PC-3 (cell line): ENCODE measurements at regions not wholly inside any gene's neighbourhood (a gene's known extent, or its start where the extent isn't known, plus 50 kb on each side); places are given as distances from the start of the nearest gene placed in this dataset.

Experiments used
- ATAC-seq: fragments of 200-7000 bp; cut with Tn5 transposase; 2 replicates; pipeline ENCODE4 v1.9.1; 2020; ENCODE audit warnings: mild to moderate bottlenecking, moderate library complexity
- BruUV-seq: library from RNA; stranded (reverse); fragments of 400-500 nt; replicated peaks from 2 replicates; lab custom pipeline; 2021; lab: Mats Ljungman, UMichigan
- CTCF ChIA-PET: fragments of 300-600 bp; sonication (Branson Sonifier 250); formaldehyde crosslinking; loops from one replicate; lab custom pipeline; 2022; ENCODE audit warnings: antibody characterized with exemption; lab: Charles Lee
- POLR2A ChIA-PET: fragments of 300-600 bp; sonication (Branson Sonifier 250); formaldehyde crosslinking; loops from one replicate; lab custom pipeline; 2022; ENCODE audit warnings: antibody characterized with exemption; ENCODE audit not compliant: unreplicated experiment; lab: Charles Lee
- DNase-seq: peaks from one replicate; pipeline ENCODE4 v3.0.0-alpha.2; 2015
- H2AFZ ChIP-seq: fragments of 300-600 bp; sonication (generic); 2 replicates; pipeline ENCODE4 v1.6.0; 2016; ENCODE audit warnings: antibody characterized with exemption, low read length
- H3F3A ChIP-seq: fragments of 300-600 bp; sonication (generic); one replicate; pipeline ENCODE4 v1.6.0; 2017; ENCODE audit warnings: antibody characterized with exemption, low read length, control low read depth, mild to moderate bottlenecking; ENCODE audit not compliant: unreplicated experiment
- H3K27ac ChIP-seq: fragments of 300-600 bp; sonication (generic); 2 replicates; pipeline ENCODE4 v1.5.1; 2016; ENCODE audit warnings: mild to moderate bottlenecking, low read length
- H3K27me3 ChIP-seq: fragments of 300-600 bp; sonication (generic); 2 replicates; pipeline ENCODE4 v1.6.1; 2016; ENCODE audit warnings: low read length, mixed read lengths
- H3K36me3 ChIP-seq: fragments of 300-600 bp; sonication (generic); 2 replicates; pipeline ENCODE4 v1.6.1; 2016; ENCODE audit warnings: low read depth, mixed run types, low read length, mixed read lengths
- H3K4me1 ChIP-seq: fragments of 300-600 bp; sonication (generic); 2 replicates; pipeline ENCODE4 v1.5.1; 2016; ENCODE audit warnings: low read length; ENCODE audit not compliant: insufficient read depth
- H3K4me2 ChIP-seq: fragments of 300-600 bp; sonication (generic); 2 replicates; pipeline ENCODE4 v1.6.0; 2016; ENCODE audit warnings: low read length
- H3K4me3 ChIP-seq: fragments of 300-600 bp; sonication (generic); 2 replicates; pipeline ENCODE4 v1.5.1; 2016; ENCODE audit warnings: mild to moderate bottlenecking, low read length, mixed read lengths
- H3K79me2 ChIP-seq: fragments of 300-600 bp; sonication (generic); 2 replicates; pipeline ENCODE4 v1.6.1; 2017; ENCODE audit warnings: low read length, mixed read lengths
- H3K9ac ChIP-seq: fragments of 300-600 bp; sonication (generic); 2 replicates; pipeline ENCODE4 v1.6.0; 2016; ENCODE audit warnings: mild to moderate bottlenecking, low read length
- H3K9me2 ChIP-seq: fragments of 300-600 bp; sonication (generic); replicated peaks from 2 replicates; pipeline ENCODE4 v1.6.1; 2016; ENCODE audit warnings: mixed run types, low read length, mixed read lengths
- H3K9me3 ChIP-seq: fragments of 300-600 bp; sonication (generic); 2 replicates; pipeline ENCODE4 v1.6.1; 2016; ENCODE audit warnings: low read length, mixed read lengths
- H4K20me1 ChIP-seq: fragments of 300-600 bp; sonication (generic); 2 replicates; pipeline ENCODE4 v1.6.1; 2016; ENCODE audit warnings: low read length, mixed read lengths
- CTCF ChIP-seq: fragments of 300-600 bp; sonication (generic); conservative IDR thresholded peaks from 2 replicates; pipeline ENCODE4 v1.5.1; 2017; ENCODE audit warnings: antibody characterized with exemption, low read depth, mild to moderate bottlenecking, low read length
- EZH2 ChIP-seq: fragments of 300-600 bp; sonication (generic); IDR thresholded peaks from one replicate; pipeline ENCODE4 v1.6.1; 2017; ENCODE audit warnings: antibody characterized with exemption, mild to moderate bottlenecking, low read length; ENCODE audit not compliant: unreplicated experiment
- EZH2phosphoT487 ChIP-seq: fragments of 300-600 bp; sonication (generic); IDR thresholded peaks from 2 replicates; pipeline ENCODE4 v1.6.1; 2018; ENCODE audit warnings: mild to moderate bottlenecking, antibody characterized with exemption, low read length, borderline replicate concordance
- intact Hi-C: fragments of 100-400 bp; cut with micrococcal nuclease; formaldehyde crosslinking; loops from 2 replicates; pipeline ENCODE4 v1.9.0; 2023

DNA sequence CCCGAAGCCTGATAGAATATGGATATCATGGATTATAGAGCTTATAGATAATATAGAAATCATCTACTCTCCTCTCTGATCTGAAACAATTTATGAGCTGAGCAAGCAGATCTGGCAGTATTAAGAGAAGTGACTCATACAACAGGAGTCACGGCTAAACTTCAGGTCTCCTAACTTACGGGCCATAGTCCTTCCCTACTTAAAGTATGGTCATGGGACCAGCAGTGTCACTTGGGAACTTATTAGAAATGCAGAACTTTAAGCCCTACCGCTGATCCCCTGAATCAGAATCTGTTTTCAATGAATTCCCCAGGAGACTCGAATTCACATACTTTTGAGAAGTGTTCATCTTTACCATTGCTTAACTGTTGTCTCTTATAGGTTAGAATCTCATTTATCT lies 195.7 kb upstream of the FANCL start:
- no peaks in the 10 kb centered on the region for H4K20me1 ChIP-seq
- ATAC-seq (peak; percentile 96), DNase-seq (peak; percentile 76)
- no peaks in the 10 kb centered on the region for H3F3A ChIP-seq
- peak overlapping the region; percentile 46 for H3K4me2 ChIP-seq
- ChIA-PET CTCF (interaction anchor here (0.5 kb wide), 1 partner anchor 12 kb away, joined by 3 read pairs; no protein-coding TSS in a partner anchor), POLR2A (interaction anchor here (0.6 kb wide), 1 partner anchor 11 kb away, joined by 4 read pairs; no protein-coding TSS in a partner anchor)
- no peaks in the 10 kb centered on the region for H3K27me3 ChIP-seq
- no peaks in the 10 kb centered on the region for H3K36me3 ChIP-seq
- H3K4me1 ChIP-seq, result peaks cover 12% of the 10 kb centered on the region
- no peaks in the 10 kb centered on the region for H3K79me2 ChIP-seq
- TF ChIP-seq EZH2 (no peak), EZH2phosphoT487 (no peak), CTCF (no peak)
- no peaks in the 10 kb centered on the region for H3K9me2 ChIP-seq
- H3K9ac ChIP-seq, result no peak overlapping the region
- BruUV-seq, result no TSS peak
- H3K9me3 ChIP-seq, result no peaks in the 10 kb centered on the region
- no peak overlapping the region for H3K4me3 ChIP-seq
- no peak overlapping the region for H3K27ac ChIP-seq
- intact Hi-C loops, result loop anchor here (2.0 kb wide), 1 partner anchor 98 kb away; no protein-coding TSS in a partner anchor
- no peak overlapping the region for H2AFZ ChIP-seq

- H3K4me3 ChIP-seq, result no peak overlapping the region
- BruUV-seq, result no TSS peak
- TF ChIP-seq EZH2phosphoT487 (no peak), EZH2 (no peak)
- intact Hi-C loops, result no loop called here
- H3K9me3 ChIP-seq, result no peaks in the 10 kb centered on the region
- H3K4me2 ChIP-seq, result no peak overlapping the region
- no peaks in the 10 kb centered on the region for H3K9me2 ChIP-seq
- H3K79me2 ChIP-seq, result no peaks in the 10 kb centered on the region
- no peaks in the 10 kb centered on the region for H3K27me3 ChIP-seq
- H3F3A ChIP-seq, result no peaks in the 10 kb centered on the region
- ChIA-PET CTCF (no interaction called here), POLR2A (no interaction called here)
- no peak overlapping the region for H3K9ac ChIP-seq
- no peak overlapping the region for H3K27ac ChIP-seq
- H4K20me1 ChIP-seq, result no peaks in the 10 kb centered on the region
- H2AFZ ChIP-seq, result no peak overlapping the region
- peaks cover 12% of the 10 kb centered on the region for H3K4me1 ChIP-seq
- ATAC-seq (no peak), DNase-seq (no peak)
- no peaks in the 10 kb centered on the region for H3K36me3 ChIP-seq
Observed at GRCh38 chr2:58435246-58435645, 194.1 kb upstream of the FANCL start.

DNA sequence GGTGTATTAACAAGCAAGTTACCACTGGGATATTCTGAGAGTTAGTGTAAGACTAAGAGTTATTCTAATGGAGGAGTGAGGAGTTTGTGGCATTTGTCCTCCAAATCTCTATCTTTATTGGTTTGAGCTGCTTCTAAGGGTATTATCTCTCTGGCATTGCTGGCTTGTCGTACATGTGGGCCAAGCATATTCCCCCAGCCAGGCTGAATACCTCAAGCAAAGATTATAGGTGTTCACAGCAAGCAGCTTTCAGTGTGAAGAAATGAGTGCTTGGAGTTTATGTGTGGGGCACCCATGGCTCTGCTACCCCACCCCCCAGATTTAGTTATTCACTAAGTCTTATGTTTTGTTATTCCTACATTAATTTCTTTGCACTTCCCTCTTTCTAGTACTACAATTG lies 193.6 kb upstream of the FANCL start:
- TF ChIP-seq EZH2 (no peak), EZH2phosphoT487 (no peak), CTCF (no peak)
- ChIA-PET CTCF (no interaction called here), POLR2A (no interaction called here)

More for the DNA sequence above, 193.6 kb upstream of the FANCL start:
- no TSS peak for BruUV-seq
- ATAC-seq (no peak), DNase-seq (no peak)
- Histone ChIP-seq H3K9me2 (no peaks in the 10 kb centered on the region), H3K36me3 (no peaks in the 10 kb centered on the region), H3K4me1 (peaks cover 12% of the 10 kb centered on the region), H3K9me3 (no peaks in the 10 kb centered on the region), H3K27me3 (no peaks in the 10 kb centered on the region), H3F3A (no peaks in the 10 kb centered on the region), H3K27ac (no peak overlapping the region), H3K9ac (no peak overlapping the region), H4K20me1 (no peaks in the 10 kb centered on the region), H3K4me3 (no peak overlapping the region), H3K4me2 (no peak overlapping the region), H3K79me2 (no peaks in the 10 kb centered on the region), H2AFZ (no peak overlapping the region)
- intact Hi-C loops, result no loop called here
